WTC11 (cell line): ENCODE measurements at regions not wholly inside any gene's neighbourhood (a gene's known extent, or its start where the extent isn't known, plus 50 kb on each side); places are given as distances from the start of the nearest gene placed in this dataset.
"Not testable (repeated sequence)": the region's sequence is repeated elsewhere in the genome, so short reads cannot be mapped to it uniquely, and the experiment has no call there.

Experiments
- ATAC-seq: fragments of 200-7000 bp; cut with Tn5 transposase; 2 replicates; pipeline ENCODE4 v1.10.0; 2021; ENCODE audit warnings: mild to moderate bottlenecking, moderate library complexity
- CTCF ChIA-PET: fragments of 300-600 bp; sonication (Branson Sonifier 250); formaldehyde crosslinking; loops from one replicate; lab custom pipeline; 2021; ENCODE audit warnings: antibody characterized with exemption; lab: Charles Lee
- POLR2A ChIA-PET: fragments of 350-600 bp; sonication (Branson Sonifier 250); formaldehyde crosslinking; loops from one replicate; lab custom pipeline; 2021; ENCODE audit warnings: antibody characterized with exemption; lab: Charles Lee
- DNase-seq: peaks from one replicate; pipeline ENCODE4 v3.0.0; 2021; ENCODE audit warnings: low spot score
- H3K27ac Mint-ChIP-seq: 2 replicates; pipeline ENCODE4 v1.8.0; 2021; ENCODE audit warnings: mixed read lengths
- H3K27me3 Mint-ChIP-seq: 2 replicates; pipeline ENCODE4 v1.8.0; 2021; ENCODE audit warnings: low read depth, mild to moderate bottlenecking, moderate library complexity, mixed read lengths
- H3K36me3 Mint-ChIP-seq: 2 replicates; pipeline ENCODE4 v1.8.0; 2021; ENCODE audit warnings: mixed read lengths
- H3K4me1 Mint-ChIP-seq: 2 replicates; pipeline ENCODE4 v1.8.0; 2022; ENCODE audit warnings: mixed read lengths
- H3K4me3 Mint-ChIP-seq: 2 replicates; pipeline ENCODE4 v1.8.0; 2021; ENCODE audit warnings: mild to moderate bottlenecking, moderate library complexity, mixed read lengths
- H3K9me3 Mint-ChIP-seq: 2 replicates; pipeline ENCODE4 v1.8.0; 2021; ENCODE audit warnings: mixed read lengths
- ATF1 ChIP-seq: sonication (generic); formaldehyde crosslinking; IDR thresholded peaks from 2 replicates; pipeline ENCODE4 v1.8.1; 2023; ENCODE audit warnings: mild to moderate bottlenecking, moderate library complexity, missing genetic modification reagents
- ESRRA ChIP-seq: sonication (generic); formaldehyde crosslinking; IDR thresholded peaks from 2 replicates; pipeline ENCODE4 v1.8.1; 2022; ENCODE audit warnings: mild to moderate bottlenecking, missing genetic modification reagents, borderline replicate concordance
- GABPB1 ChIP-seq: sonication (generic); formaldehyde crosslinking; IDR thresholded peaks from 2 replicates; pipeline ENCODE4 v1.8.1; 2023; ENCODE audit warnings: mild to moderate bottlenecking, missing genetic modification reagents
- GRHL2 ChIP-seq: fragments of 250-450 bp; sonication (Bioruptor Pico); IDR thresholded peaks from 2 replicates; pipeline ENCODE4 v1.8.0; 2022; ENCODE audit warnings: mild to moderate bottlenecking, moderate library complexity; ENCODE audit not compliant: insufficient replicate concordance, severe bottlenecking
- MXD4 ChIP-seq: fragments of 250-450 bp; sonication (Bioruptor Pico); IDR thresholded peaks from 2 replicates; pipeline ENCODE4 v1.8.0; 2021; ENCODE audit warnings: mild to moderate bottlenecking, moderate library complexity, borderline replicate concordance
- NR1H2 ChIP-seq: sonication (generic); formaldehyde crosslinking; IDR thresholded peaks from 2 replicates; pipeline ENCODE4 v1.9.0; 2021; ENCODE audit warnings: mild to moderate bottlenecking, moderate library complexity, missing genetic modification reagents
- SMAD4 ChIP-seq: sonication (generic); formaldehyde crosslinking; IDR thresholded peaks from 2 replicates; pipeline ENCODE4 v1.8.0; 2022; ENCODE audit warnings: mild to moderate bottlenecking, missing genetic modification reagents
- USF2 ChIP-seq: sonication (generic); formaldehyde crosslinking; IDR thresholded peaks from 2 replicates; pipeline ENCODE4 v1.8.1; 2023; ENCODE audit warnings: mild to moderate bottlenecking, missing genetic modification reagents, moderate library complexity
- ZBTB21 ChIP-seq: sonication (generic); formaldehyde crosslinking; IDR thresholded peaks from 2 replicates; pipeline ENCODE4 v1.8.1; 2023; ENCODE audit warnings: mild to moderate bottlenecking, missing genetic modification reagents, borderline replicate concordance
- ZNF138 ChIP-seq: sonication (generic); formaldehyde crosslinking; conservative IDR thresholded peaks from 2 replicates; pipeline ENCODE4 v1.8.1; 2022; ENCODE audit warnings: mild to moderate bottlenecking, moderate library complexity, missing genetic modification reagents
- ZNF263 ChIP-seq: sonication (generic); formaldehyde crosslinking; IDR thresholded peaks from 2 replicates; pipeline ENCODE4 v1.8.1; 2022; ENCODE audit warnings: low read depth, mild to moderate bottlenecking, moderate library complexity, missing genetic modification reagents
- ZNF317 ChIP-seq: sonication (generic); formaldehyde crosslinking; IDR thresholded peaks from 2 replicates; pipeline ENCODE4 v1.8.1; 2023; ENCODE audit warnings: low read depth, mild to moderate bottlenecking, moderate library complexity, missing genetic modification reagents, borderline replicate concordance
- ZNF425 ChIP-seq: fragments of 250-450 bp; sonication (Bioruptor Pico); conservative IDR thresholded peaks from 2 replicates; pipeline ENCODE4 v1.9.0; 2021; ENCODE audit warnings: mild to moderate bottlenecking
- ZNF671 ChIP-seq: fragments of 250-450 bp; sonication (Bioruptor Pico); IDR thresholded peaks from 2 replicates; pipeline ENCODE4 v1.8.0; 2021; ENCODE audit warnings: mild to moderate bottlenecking
- TF ChIP-seq, protein P1 (sequence below): sonication (generic); formaldehyde crosslinking; IDR thresholded peaks from 2 replicates; pipeline ENCODE4 v1.8.1; 2022; ENCODE audit warnings: mild to moderate bottlenecking, moderate library complexity, missing genetic modification reagents
- TF ChIP-seq, protein P2 (sequence below): sonication (generic); formaldehyde crosslinking; IDR thresholded peaks from 2 replicates; pipeline ENCODE4 v1.8.0; 2022; ENCODE audit warnings: mild to moderate bottlenecking, missing genetic modification reagents
- TF ChIP-seq, protein P3 (sequence below): fragments of 250-450 bp; sonication (Bioruptor Pico); IDR thresholded peaks from 2 replicates; pipeline ENCODE4 v1.9.0; 2021; ENCODE audit warnings: mild to moderate bottlenecking, borderline replicate concordance
- TF ChIP-seq, protein P4 (sequence below): sonication (generic); formaldehyde crosslinking; IDR thresholded peaks from 2 replicates; pipeline ENCODE4 v1.8.1; 2022; ENCODE audit warnings: low read depth, mild to moderate bottlenecking, moderate library complexity, missing genetic modification reagents, borderline replicate concordance
- TF ChIP-seq, protein P5 (sequence below): sonication (generic); formaldehyde crosslinking; IDR thresholded peaks from 2 replicates; pipeline ENCODE4 v1.8.0; 2022; ENCODE audit warnings: mild to moderate bottlenecking, missing genetic modification reagents

DNA sequence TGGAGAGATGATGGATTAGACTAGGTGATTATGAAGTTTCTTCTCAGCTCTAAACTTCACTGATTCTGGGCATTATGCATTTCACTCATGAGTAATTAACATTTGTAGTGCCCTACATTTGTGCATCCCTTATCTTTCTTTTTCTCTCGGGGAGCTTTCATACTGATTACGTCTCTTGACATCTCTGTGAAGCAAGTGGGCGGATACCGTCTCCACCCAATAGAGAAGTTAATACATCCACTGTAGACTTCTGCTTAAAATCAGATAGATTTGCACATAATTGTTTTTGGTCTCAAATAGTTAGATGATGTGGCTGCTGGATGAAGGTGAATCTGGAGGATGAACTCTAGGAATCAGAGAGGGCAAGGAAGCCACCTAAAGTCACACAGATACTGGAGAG lies 653.6 kb upstream of the EEF2KMT start:
- H3K27me3 Mint-ChIP-seq: peaks cover 9% of the 10 kb centered on the region
- TF ChIP-seq, protein P1, sequence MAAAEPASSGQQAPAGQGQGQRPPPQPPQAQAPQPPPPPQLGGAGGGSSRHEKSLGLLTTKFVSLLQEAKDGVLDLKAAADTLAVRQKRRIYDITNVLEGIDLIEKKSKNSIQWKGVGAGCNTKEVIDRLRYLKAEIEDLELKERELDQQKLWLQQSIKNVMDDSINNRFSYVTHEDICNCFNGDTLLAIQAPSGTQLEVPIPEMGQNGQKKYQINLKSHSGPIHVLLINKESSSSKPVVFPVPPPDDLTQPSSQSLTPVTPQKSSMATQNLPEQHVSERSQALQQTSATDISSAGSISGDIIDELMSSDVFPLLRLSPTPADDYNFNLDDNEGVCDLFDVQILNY (CRISPR knock-in tag): no peak
- TF ChIP-seq, protein P2, sequence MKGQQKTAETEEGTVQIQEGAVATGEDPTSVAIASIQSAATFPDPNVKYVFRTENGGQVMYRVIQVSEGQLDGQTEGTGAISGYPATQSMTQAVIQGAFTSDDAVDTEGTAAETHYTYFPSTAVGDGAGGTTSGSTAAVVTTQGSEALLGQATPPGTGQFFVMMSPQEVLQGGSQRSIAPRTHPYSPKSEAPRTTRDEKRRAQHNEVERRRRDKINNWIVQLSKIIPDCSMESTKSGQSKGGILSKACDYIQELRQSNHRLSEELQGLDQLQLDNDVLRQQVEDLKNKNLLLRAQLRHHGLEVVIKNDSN (CRISPR knock-in tag): no peak
- TF ChIP-seq ZNF138 (CRISPR knock-in tag): no peak
- no peak for TF ChIP-seq ATF1
- TF ChIP-seq, protein P3, sequence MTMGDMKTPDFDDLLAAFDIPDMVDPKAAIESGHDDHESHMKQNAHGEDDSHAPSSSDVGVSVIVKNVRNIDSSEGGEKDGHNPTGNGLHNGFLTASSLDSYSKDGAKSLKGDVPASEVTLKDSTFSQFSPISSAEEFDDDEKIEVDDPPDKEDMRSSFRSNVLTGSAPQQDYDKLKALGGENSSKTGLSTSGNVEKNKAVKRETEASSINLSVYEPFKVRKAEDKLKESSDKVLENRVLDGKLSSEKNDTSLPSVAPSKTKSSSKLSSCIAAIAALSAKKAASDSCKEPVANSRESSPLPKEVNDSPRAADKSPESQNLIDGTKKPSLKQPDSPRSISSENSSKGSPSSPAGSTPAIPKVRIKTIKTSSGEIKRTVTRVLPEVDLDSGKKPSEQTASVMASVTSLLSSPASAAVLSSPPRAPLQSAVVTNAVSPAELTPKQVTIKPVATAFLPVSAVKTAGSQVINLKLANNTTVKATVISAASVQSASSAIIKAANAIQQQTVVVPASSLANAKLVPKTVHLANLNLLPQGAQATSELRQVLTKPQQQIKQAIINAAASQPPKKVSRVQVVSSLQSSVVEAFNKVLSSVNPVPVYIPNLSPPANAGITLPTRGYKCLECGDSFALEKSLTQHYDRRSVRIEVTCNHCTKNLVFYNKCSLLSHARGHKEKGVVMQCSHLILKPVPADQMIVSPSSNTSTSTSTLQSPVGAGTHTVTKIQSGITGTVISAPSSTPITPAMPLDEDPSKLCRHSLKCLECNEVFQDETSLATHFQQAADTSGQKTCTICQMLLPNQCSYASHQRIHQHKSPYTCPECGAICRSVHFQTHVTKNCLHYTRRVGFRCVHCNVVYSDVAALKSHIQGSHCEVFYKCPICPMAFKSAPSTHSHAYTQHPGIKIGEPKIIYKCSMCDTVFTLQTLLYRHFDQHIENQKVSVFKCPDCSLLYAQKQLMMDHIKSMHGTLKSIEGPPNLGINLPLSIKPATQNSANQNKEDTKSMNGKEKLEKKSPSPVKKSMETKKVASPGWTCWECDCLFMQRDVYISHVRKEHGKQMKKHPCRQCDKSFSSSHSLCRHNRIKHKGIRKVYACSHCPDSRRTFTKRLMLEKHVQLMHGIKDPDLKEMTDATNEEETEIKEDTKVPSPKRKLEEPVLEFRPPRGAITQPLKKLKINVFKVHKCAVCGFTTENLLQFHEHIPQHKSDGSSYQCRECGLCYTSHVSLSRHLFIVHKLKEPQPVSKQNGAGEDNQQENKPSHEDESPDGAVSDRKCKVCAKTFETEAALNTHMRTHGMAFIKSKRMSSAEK (CRISPR knock-in tag): no peak
- no peak for TF ChIP-seq MXD4 (CRISPR knock-in tag)
- no peak for TF ChIP-seq ESRRA (CRISPR knock-in tag)
- no peak overlapping the region for H3K27ac Mint-ChIP-seq
- peaks cover 67% of the 10 kb centered on the region for H3K36me3 Mint-ChIP-seq
- H3K4me3 Mint-ChIP-seq: no peak overlapping the region
- ATAC-seq (no peak), DNase-seq (no peak)
- H3K9me3 Mint-ChIP-seq: peaks cover 84% of the 10 kb centered on the region
- ChIA-PET CTCF (no interaction called here), POLR2A (no interaction called here)
- H3K4me1 Mint-ChIP-seq: no peaks in the 10 kb centered on the region

GRCh38 chr16:5750439-5750838 lies 652.8 kb upstream of the EEF2KMT start:
- CTCF ChIA-PET, H3K4me1 Mint-ChIP-seq, H3K27ac Mint-ChIP-seq, H3K27me3 Mint-ChIP-seq, DNase-seq, POLR2A ChIA-PET, H3K4me3 Mint-ChIP-seq, ATAC-seq: not testable (repeated sequence)
- Mint-ChIP-seq H3K9me3 (peaks cover 88% of the 10 kb centered on the region), H3K36me3 (peaks cover 64% of the 10 kb centered on the region)

GRCh38 chr16:5738586-5738985 lies 641.0 kb upstream of the EEF2KMT start:
- CTCF ChIA-PET: no interaction called here
- DNase-seq (no peak), ATAC-seq (no peak)
- Mint-ChIP-seq H3K4me1 (no peaks in the 10 kb centered on the region), H3K9me3 (peaks cover 55% of the 10 kb centered on the region), H3K27ac (no peak overlapping the region), H3K4me3 (no peak overlapping the region), H3K36me3 (peaks cover 75% of the 10 kb centered on the region), H3K27me3 (no peaks in the 10 kb centered on the region; the same call in none of the 2 replicates)
- POLR2A ChIA-PET: no interaction called here
- TF ChIP-seq GABPB1 (CRISPR knock-in tag) (no peak), ZNF671 (CRISPR knock-in tag) (no peak), SMAD4 (no peak), GRHL2 (CRISPR knock-in tag) (no peak), USF2 (no peak), ZNF317 (CRISPR knock-in tag) (no peak), ZNF425 (no peak), NR1H2 (CRISPR knock-in tag) (no peak), ZBTB21 (CRISPR knock-in tag) (no peak), ZNF263 (CRISPR knock-in tag) (no peak)
- TF ChIP-seq, protein P4, sequence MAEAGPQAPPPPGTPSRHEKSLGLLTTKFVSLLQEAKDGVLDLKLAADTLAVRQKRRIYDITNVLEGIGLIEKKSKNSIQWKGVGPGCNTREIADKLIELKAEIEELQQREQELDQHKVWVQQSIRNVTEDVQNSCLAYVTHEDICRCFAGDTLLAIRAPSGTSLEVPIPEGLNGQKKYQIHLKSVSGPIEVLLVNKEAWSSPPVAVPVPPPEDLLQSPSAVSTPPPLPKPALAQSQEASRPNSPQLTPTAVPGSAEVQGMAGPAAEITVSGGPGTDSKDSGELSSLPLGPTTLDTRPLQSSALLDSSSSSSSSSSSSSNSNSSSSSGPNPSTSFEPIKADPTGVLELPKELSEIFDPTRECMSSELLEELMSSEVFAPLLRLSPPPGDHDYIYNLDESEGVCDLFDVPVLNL (CRISPR knock-in tag): no peak
- TF ChIP-seq, protein P5, sequence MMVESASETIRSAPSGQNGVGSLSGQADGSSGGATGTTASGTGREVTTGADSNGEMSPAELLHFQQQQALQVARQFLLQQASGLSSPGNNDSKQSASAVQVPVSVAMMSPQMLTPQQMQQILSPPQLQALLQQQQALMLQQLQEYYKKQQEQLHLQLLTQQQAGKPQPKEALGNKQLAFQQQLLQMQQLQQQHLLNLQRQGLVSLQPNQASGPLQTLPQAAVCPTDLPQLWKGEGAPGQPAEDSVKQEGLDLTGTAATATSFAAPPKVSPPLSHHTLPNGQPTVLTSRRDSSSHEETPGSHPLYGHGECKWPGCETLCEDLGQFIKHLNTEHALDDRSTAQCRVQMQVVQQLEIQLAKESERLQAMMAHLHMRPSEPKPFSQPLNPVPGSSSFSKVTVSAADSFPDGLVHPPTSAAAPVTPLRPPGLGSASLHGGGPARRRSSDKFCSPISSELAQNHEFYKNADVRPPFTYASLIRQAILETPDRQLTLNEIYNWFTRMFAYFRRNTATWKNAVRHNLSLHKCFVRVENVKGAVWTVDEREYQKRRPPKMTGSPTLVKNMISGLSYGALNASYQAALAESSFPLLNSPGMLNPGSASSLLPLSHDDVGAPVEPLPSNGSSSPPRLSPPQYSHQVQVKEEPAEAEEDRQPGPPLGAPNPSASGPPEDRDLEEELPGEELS (CRISPR knock-in tag): no peak
